ENCODE measurements at regions not wholly inside any gene's neighbourhood (a gene's known extent, or its start where the extent isn't known, plus 50 kb on each side); places are given as distances from the start of the nearest gene placed in this dataset.

DNA sequence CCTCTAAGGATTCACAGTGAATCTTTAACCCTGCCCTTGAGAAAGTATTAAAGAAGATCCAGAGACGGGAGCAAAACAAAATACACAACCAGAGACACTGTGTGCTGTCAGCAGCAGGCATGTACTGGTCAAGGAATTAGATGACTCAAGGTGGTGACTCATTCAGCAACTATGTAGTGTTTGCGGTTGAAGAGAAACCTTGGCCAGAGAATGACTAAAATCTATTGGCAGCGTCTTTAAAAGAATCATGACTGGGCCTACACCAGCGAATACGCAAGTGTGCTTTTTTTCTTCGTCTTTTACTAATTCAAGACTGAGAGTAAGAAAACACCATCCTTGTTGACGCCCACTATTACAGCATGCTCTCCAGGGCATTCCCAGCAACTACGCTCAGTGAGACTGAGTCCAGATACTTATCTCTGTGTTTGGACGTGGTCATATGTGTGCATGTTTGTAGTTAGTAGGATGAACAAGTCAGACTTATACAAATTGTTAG is 72.4 kb upstream of the BACH2 start:
- Histone ChIP-seq H3K4me3 (replicated peaks in 1 of 3; ENCODE audit: low read depth in 2 of 3, low read length in 3 of 3) (no peak overlapping the region), H4K20me1 (ENCODE audit: insufficient read depth, low read length) (no peaks in the 10 kb centered on the region), H3K36me3 (replicated peaks in 1 of 2; ENCODE audit: control insufficient read depth in 1 of 2, insufficient read depth in 2 of 2, low read length in 2 of 2) (no peaks in the 10 kb centered on the region), H3K79me2 (ENCODE audit: insufficient read depth, low read length) (no peaks in the 10 kb centered on the region), H3K4me1 (ENCODE audit: control insufficient read depth in 1 of 2, insufficient read depth in 2 of 2, low read length in 2 of 2) (no peaks in the 10 kb centered on the region), H3K9ac (ENCODE audit: insufficient read depth, low read length, poor library complexity, severe bottlenecking) (no peak overlapping the region), H3K27me3 (ENCODE audit: control insufficient read depth in 2 of 2, insufficient read depth in 2 of 2, low read length in 2 of 2) (no peaks in the 10 kb centered on the region), H2AFZ (ENCODE audit: insufficient read depth, low read depth, low read length, poor library complexity, severe bottlenecking) (no peak overlapping the region), H3K9me3 (replicated peaks in 1 of 2; ENCODE audit: control insufficient read depth in 1 of 2, insufficient read depth in 1 of 2, low read length in 2 of 2) (no peaks in the 10 kb centered on the region), H3K4me2 (replicated peaks; ENCODE audit: extremely low read depth, low read length, poor library complexity, severe bottlenecking) (no peak overlapping the region), H3K27ac (ENCODE audit: low read depth in 1 of 2, low read length in 2 of 2) (no peak overlapping the region)
- 92% methylated on average over 5 of the region's 9 CpGs for WGBS (ENCODE audit: insufficient coverage)
- Mint-ChIP-seq H3K9me3 (peaks cover 0 to 4% (median 0%) of the 10 kb centered on the region in 7 donors), H3K4me3 (no peak overlapping the region), H3K27ac (peak overlapping the region in 3 of 7 donors; percentile 40 to 82 (median 47)), H3K36me3 (no peaks in the 10 kb centered on the region), H3K27me3 (ENCODE audit: low read depth in 3 of 3) (peaks cover 0 to 2% (median under 1%) of the 10 kb centered on the region in 3 donors), H3K4me1 (no peaks in the 10 kb centered on the region)
- peak; percentile 55 to 77 (median 58) for DNase-seq
- intact Hi-C loops (cut with micrococcal nuclease) = no loop called here
- TF ChIP-seq, protein P1, sequence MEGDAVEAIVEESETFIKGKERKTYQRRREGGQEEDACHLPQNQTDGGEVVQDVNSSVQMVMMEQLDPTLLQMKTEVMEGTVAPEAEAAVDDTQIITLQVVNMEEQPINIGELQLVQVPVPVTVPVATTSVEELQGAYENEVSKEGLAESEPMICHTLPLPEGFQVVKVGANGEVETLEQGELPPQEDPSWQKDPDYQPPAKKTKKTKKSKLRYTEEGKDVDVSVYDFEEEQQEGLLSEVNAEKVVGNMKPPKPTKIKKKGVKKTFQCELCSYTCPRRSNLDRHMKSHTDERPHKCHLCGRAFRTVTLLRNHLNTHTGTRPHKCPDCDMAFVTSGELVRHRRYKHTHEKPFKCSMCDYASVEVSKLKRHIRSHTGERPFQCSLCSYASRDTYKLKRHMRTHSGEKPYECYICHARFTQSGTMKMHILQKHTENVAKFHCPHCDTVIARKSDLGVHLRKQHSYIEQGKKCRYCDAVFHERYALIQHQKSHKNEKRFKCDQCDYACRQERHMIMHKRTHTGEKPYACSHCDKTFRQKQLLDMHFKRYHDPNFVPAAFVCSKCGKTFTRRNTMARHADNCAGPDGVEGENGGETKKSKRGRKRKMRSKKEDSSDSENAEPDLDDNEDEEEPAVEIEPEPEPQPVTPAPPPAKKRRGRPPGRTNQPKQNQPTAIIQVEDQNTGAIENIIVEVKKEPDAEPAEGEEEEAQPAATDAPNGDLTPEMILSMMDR (IDR thresholded peaks at IDR 0.05) = no peak

DNA sequence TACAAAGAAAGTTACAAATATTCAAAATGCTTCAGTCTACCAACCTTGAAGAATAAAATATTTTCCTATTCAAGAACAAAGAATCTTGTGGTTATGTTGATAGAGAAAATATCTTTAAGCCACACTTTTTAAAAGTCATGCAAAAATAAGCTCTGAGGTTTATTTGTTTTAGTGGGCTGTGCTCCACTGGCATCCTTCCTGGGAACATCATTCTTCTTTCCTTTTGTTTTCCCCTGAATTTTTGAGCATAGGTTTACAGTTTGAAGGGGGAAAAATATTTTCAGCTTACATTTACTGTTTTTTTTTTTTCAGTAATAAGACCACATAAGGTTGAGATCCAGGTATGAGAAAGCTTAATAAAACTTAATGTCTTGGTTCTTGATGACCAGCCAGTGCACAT is 72.0 kb upstream of the BACH2 start:
- no peak overlapping the region for H2AFZ ChIP-seq (ENCODE audit: insufficient read depth, low read depth, low read length, poor library complexity, severe bottlenecking)
- no peak overlapping the region for H3K4me3 Mint-ChIP-seq
- H3K9ac ChIP-seq (ENCODE audit: insufficient read depth, low read length, poor library complexity, severe bottlenecking) = no peak overlapping the region
- H3K9me3 Mint-ChIP-seq = peaks cover 0 to 4% (median 0%) of the 10 kb centered on the region in 7 donors
- no peak for DNase-seq
- H3K27ac Mint-ChIP-seq = no peak overlapping the region
- H3K4me2 ChIP-seq (replicated peaks; ENCODE audit: extremely low read depth, low read length, poor library complexity, severe bottlenecking) = no peak overlapping the region
- no peaks in the 10 kb centered on the region for H3K27me3 ChIP-seq (ENCODE audit: control insufficient read depth in 2 of 2, insufficient read depth in 2 of 2, low read length in 2 of 2)
- no peak overlapping the region for H3K27ac ChIP-seq (ENCODE audit: low read depth in 1 of 2, low read length in 2 of 2)
- H4K20me1 ChIP-seq (ENCODE audit: insufficient read depth, low read length) = no peaks in the 10 kb centered on the region
- no peaks in the 10 kb centered on the region for H3K79me2 ChIP-seq (ENCODE audit: insufficient read depth, low read length)
- no peaks in the 10 kb centered on the region for H3K9me3 ChIP-seq (replicated peaks in 1 of 2; ENCODE audit: control insufficient read depth in 1 of 2, insufficient read depth in 1 of 2, low read length in 2 of 2)
- intact Hi-C loops (cut with micrococcal nuclease) = no loop called here
- no peak overlapping the region for H3K4me3 ChIP-seq (replicated peaks in 1 of 3; ENCODE audit: low read depth in 2 of 3, low read length in 3 of 3)
- H3K4me1 ChIP-seq (ENCODE audit: control insufficient read depth in 1 of 2, insufficient read depth in 2 of 2, low read length in 2 of 2) = no peaks in the 10 kb centered on the region
- TF ChIP-seq, protein P1 (IDR thresholded peaks at IDR 0.05) = no peak
- H3K36me3 Mint-ChIP-seq = no peaks in the 10 kb centered on the region
- no peaks in the 10 kb centered on the region for H3K36me3 ChIP-seq (replicated peaks in 1 of 2; ENCODE audit: control insufficient read depth in 1 of 2, insufficient read depth in 2 of 2, low read length in 2 of 2)
- no peaks in the 10 kb centered on the region for H3K4me1 Mint-ChIP-seq
- peaks cover 0 to 3% (median 2%) of the 10 kb centered on the region in 3 donors for H3K27me3 Mint-ChIP-seq (ENCODE audit: low read depth in 3 of 3)

Measured in CD14-positive monocyte (primary cell).